GM18868 (cell line): ENCODE measurements at regions not wholly inside any gene's neighbourhood (a gene's known extent, or its start where the extent isn't known, plus 50 kb on each side); places are given as distances from the start of the nearest gene placed in this dataset.
"Not testable (repeated sequence)": the region's sequence is repeated elsewhere in the genome, so short reads cannot be mapped to it uniquely, and the experiment has no call there.

Experiments
- ATAC-seq: cut with Tn5 transposase; IDR thresholded peaks from one replicate; pipeline ENCODE4 v1.9.1; 2021; ENCODE audit warnings: mild to moderate bottlenecking, moderate library complexity; ENCODE audit not compliant: unreplicated experiment

DNA sequence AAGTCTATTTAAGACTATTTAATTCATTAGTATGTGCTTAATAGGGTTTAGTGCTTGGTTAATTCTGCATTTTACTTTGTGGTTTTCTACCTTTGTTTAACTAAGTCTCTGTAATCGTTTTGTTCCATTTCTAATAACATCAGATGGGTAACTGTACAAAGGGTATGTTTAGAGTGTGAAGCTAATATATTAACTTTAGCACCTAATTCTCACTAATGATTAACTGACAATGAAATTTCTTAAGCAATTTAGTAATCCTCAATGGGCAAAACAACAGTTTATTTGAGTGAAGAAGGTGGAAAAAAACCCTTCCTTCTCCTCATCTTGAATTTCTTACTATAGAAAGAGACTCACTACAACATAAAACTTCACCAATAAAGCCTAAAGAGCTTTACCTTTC, 448.1 kb upstream of the MIR17HG start:
- no peak for ATAC-seq

DNA sequence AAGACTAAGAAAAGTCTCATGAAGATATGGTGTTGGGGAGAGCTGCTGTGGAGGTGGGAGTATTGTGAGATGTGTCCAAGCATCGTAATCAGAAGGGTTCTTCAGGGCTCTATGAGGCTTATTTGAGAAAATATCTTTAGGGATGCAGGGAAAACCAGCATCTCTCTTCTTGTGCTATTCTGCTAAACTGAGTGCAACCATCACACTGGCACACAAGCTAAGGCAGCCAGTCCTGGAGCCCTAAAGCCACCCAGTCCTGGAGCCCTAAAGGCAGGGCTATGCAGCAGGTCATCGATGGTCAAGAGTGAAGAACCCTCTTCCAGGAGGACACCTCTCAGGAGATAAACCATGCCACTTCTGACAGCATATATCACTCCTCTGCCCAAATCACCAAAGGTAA, 445.2 kb upstream of the MIR17HG start:
- no peak for ATAC-seq

DNA sequence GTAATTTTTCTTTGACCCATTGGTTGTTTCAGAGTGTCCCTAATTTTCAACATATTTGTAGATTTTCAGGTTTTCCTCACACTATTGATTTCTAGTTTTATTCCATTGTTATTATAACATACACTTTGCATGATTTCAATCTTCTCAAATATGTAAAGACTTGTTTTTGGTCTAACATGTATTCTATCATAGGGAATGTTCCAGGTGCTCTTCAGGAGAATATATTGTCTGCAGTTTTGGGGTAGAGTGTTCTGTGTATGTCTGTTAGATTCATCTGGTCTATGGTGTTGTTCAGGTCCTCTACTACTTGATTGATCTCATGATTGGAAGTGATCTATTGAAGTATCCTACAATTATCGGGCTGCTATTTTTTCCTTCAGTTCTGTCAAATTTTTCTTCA, 440.9 kb upstream of the MIR17HG start:
- no peak for ATAC-seq

GRCh38 chr13:90908792-90909191, 438.7 kb upstream of the MIR17HG start:
- ATAC-seq: no peak

DNA sequence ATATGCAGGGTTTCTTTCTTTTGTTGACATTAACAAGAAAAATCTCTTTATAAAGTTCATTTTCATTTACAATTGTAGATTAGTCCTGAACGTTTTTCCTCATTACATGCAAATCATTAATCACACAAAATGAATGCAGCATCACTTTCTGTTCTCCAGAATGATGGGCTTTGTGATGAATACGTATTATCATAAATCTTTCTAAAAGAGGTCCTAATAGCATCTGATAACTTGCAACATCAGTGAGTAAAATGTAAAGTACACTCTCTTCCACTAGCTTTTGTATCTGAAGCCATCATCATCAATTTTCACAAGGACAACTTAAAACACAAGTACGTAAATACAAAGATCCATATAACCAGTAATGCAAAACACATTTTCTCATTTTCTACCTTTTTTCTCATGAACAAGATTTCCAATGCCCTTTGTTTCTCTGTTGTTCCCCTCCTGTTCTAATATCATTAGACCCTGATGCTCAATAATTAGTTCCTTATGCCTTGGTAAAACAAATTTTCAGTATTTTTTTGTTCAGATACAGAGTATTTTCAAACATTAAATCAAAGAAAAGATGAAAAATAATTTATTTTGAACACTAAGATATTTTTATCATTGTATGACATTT, 437.4 kb upstream of the MIR17HG start:
- ATAC-seq: no peak

- no peak for ATAC-seq
Observed at GRCh38 chr13:90912247-90912646, 435.2 kb upstream of the MIR17HG start.

DNA sequence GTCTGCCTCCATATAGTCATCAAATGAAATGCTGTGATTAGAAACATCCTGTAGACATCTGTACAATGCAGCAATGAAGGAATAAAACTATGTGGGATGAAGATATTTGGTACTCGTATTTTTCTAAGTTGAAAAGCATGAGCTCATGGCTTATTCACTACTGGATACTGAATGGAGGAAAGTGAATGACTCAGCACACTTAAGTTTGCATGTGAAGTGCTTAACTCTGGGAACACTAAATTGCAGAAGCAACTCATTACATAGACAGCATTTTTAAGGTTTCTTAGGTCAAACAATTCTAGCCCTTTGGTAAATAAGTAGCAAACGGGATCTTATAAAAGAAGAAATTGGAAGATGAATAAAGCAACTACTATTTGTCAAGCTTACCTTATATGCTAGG, 429.0 kb upstream of the MIR17HG start:
- ATAC-seq: no peak

GRCh38 chr13:90919153-90919552, 428.3 kb upstream of the MIR17HG start:
- no peak for ATAC-seq

GRCh38 chr13:90926459-90926858, 421.0 kb upstream of the MIR17HG start:
- ATAC-seq: no peak

DNA sequence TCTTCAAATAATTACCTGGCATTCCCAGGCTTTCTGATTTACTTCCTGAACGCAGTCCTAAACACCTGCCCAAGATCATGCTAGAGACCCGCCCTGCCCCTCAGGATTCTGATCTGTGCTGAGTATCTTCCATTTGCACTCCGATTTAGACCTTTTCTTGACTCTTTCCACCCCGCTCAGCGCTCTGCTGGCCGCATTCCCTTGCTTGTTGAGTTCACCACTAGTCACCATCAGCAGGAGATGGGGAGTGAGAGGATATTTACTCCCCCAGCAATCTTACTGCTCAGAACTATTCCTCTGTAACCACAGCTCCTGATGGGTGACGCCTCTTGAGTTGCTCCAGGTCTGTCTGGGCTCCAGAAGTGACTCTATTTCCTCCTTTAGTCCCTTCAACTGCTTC, 419.4 kb upstream of the MIR17HG start:
- no peak for ATAC-seq

DNA sequence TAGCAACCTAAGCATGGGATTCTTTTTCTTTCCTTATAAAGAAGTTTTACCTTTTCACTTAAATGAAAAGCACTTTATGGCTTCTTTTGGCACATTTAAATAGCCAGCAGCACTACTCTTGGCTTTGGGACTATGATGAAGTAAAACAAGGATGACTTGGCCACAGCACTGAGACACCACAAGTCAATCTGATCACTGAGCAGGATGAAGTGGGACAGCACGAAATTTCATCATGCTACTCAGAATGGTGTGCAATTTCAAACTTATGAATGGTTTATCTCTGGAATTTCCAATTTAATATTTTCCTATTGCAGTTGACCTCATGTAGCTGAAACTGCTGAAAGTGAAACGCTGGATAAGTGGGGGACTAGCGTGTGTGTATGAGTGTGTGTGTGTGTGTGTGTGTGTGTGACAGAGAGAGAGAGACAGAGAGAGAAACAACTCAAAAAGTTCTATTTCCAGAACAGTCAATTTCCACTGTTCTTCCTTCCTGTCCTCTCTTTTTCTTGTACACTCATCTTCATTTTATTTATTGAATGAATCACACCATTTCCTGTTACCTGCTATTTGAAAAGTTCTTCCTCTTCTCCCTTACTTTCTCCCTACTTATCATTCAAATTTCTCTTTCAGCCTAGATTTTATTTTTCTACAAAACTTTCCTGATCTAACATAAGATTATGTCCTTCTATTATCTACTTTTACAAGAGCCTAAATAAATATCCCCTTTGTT, 414.2 kb upstream of the MIR17HG start:
- ATAC-seq: no peak

DNA sequence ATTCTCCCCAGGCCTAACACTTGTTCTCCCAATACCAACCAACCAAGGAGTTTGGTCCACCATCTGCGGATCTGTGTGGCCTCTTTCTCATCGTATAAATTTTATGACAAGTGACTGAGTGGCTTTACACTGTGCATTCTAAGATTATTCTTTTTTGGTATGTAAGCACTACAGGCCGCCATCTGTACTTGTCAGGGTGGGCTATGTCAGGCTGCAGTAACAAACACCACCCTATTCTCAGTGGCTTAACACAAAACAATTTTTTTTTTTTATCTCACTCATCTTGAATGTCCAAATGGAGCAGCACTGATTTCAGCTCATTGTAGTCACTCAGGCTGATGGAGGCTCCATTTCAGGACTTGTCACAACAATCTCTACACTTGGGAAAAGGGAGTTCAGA, 412.7 kb upstream of the MIR17HG start:
- ATAC-seq: no peak

GRCh38 chr13:90938848-90939247, 408.6 kb upstream of the MIR17HG start:
- ATAC-seq: no peak

DNA sequence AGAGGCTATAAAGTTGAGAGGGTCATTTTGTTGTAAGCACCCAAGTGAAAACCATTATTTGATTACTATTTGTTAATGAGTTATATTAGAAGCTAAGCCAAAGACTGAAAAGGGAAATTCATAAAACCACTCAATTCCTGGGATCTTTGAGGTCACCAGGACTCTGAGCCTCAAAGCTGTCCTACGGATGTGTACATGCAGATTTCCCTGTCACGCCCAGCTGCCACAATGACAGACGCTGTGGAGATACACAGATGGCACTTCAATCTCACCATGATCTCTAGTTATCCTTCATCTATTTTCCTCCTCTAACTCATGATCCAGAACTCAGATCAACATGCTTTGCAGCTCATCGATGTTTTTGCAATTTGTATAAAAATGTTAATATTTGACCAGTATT, 403.5 kb upstream of the MIR17HG start:
- no peak for ATAC-seq

DNA sequence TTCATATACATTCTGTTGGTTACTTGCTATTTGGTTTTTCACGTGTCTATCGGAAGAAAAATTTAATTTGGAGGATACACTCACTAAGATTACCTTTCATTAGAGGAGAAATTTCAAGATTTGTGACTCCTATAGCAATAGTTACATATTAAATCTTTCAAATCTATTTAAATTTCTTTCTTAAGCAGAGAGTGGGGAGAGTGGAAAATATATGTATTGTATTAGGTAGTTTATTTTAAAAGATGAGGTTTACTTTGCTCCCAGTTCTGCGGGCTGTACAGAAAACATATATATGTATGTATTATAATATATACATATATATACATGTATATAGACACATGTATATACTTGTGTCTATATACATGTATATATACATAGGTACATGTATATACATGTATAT, 402.3 kb upstream of the MIR17HG start:
- ATAC-seq: not testable (repeated sequence)

- not testable (repeated sequence) for ATAC-seq
Observed at GRCh38 chr13:90946125-90946524, 401.4 kb upstream of the MIR17HG start.

- no peak for ATAC-seq
Observed at GRCh38 chr13:90947976-90948375, 399.5 kb upstream of the MIR17HG start.

DNA sequence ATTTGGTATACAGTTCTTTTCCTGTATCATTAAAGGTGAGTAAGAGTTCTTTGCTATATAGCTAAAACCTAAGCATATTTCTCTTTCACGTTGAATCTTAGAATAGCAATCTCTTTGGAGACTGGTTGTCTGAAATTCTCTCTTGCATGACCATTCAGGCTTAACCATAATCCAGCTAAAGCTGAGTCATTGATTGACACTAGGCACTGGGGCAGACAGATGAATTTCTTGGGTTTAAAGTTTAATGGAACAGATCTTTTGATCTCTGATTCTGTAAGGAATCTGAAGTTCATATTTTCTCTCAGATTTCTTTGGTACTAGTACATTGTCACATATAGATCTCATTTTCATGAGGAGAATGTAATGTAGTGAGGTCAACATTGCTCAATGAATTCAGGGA, 397.3 kb upstream of the MIR17HG start:
- no peak for ATAC-seq

DNA sequence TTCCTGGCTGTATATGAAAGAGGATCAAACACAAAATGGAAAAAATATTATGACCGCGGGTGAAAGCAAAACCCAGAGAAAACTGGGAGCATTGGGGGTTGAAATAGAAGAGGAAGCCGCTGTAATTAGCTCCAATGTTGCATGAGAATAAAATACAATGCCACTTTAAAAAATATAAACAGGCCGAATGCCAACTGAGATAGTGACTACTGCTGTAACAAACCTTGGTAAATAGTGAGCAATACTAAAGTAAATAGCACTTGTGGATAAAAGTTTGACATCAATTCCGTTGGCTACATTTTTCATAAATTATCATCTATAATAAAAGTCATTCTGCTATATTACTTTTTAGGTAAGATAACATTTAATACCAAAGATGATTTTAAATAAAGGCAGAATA, 395.8 kb upstream of the MIR17HG start:
- no peak for ATAC-seq

DNA sequence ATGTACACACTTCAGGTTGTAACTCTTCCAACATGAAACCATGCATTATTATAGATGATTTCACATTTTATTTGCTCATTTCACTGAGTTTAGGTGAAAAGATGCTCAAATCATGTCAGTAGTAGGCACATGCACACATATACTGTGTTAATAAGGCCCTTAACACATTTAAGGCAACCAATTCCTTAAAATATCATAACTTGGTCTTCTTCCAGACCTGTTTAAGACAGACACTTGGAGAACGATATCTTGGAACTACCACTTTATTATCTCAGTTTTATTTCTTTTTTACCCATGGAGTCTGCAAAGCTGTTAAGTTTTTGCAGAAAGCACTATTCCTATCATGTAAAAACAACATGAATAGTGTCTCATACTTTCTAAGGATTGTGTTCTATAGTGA, 395.2 kb upstream of the MIR17HG start:
- no peak for ATAC-seq

DNA sequence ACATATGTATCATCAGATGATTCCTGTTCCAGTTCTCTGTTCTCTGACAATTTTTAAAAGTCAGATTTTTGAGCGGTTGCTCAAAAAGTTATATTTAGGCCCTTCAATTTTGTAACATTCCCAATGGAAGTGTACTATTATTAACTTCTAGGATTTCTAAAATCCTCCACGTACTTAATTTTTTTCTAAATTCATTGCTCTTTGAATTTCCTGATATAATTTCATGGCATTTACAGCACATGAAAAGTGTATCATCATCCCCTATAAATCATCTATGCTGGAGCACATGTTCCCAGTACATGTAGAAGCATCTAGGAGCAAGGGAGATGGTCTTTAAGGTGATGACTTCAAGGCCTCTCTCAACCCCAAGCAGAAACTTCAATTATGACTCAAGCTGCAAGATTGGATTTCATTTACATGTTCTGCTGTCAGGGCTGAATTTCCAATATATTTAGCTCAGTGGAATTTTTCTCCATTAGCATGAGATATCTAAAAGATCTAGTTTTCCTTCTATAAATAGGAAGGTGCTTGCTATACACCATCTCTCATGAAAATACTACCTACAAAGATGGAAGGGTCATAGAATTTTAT, 392.8 kb upstream of the MIR17HG start:
- ATAC-seq: no peak

DNA sequence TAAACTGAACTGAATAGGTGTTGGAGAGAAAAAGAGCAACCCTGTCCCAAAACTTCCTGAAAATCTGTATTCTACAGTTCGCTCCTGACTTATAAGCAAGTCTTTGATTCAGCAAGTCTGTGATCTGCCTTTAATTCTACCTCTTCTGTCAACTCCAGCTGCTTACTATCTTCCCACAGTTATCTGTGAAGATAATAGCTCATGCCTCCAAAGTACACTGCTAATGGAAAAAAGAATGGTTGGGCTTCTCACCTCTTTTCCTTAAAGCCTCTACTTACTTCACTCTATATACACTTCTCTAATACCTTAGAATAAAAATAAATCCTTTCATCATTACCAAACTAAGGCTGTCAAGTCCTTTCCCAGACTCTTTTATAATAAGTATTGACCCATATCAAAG, 391.5 kb upstream of the MIR17HG start:
- no peak for ATAC-seq
